Neural crest cell (in vitro differentiated cells): ENCODE measurements at regions not wholly inside any gene's neighbourhood (a gene's known extent, or its start where the extent isn't known, plus 50 kb on each side); places are given as distances from the start of the nearest gene placed in this dataset.

Experiments used
- DNase-seq: peaks from one replicate; pipeline ENCODE4 v3.0.0; 2021; ENCODE audit warnings: low read depth, mixed read lengths, low spot score
- H3K27ac Mint-ChIP-seq: one replicate; pipeline ENCODE4 v1.8.0; 2021; ENCODE audit warnings: mild to moderate bottlenecking, mixed read lengths; ENCODE audit not compliant: unreplicated experiment
- H3K27me3 Mint-ChIP-seq: 2 replicates; pipeline ENCODE4 v1.8.0; 2021; ENCODE audit warnings: low read depth, mild to moderate bottlenecking, mixed read lengths
- H3K36me3 Mint-ChIP-seq: 2 replicates; pipeline ENCODE4 v1.8.0; 2021; ENCODE audit warnings: low read depth, mild to moderate bottlenecking, mixed read lengths
- H3K4me1 Mint-ChIP-seq: 2 replicates; pipeline ENCODE4 v1.8.0; 2021; ENCODE audit warnings: mixed read lengths
- H3K4me3 Mint-ChIP-seq: one replicate; pipeline ENCODE4 v1.8.0; 2021; ENCODE audit warnings: mild to moderate bottlenecking, mixed read lengths
- H3K9me3 Mint-ChIP-seq: 2 replicates; pipeline ENCODE4 v1.8.0; 2021; ENCODE audit warnings: mixed read lengths
- TF ChIP-seq, protein P1 (sequence below): fragments of 200-600 bp; sonication (generic); conservative IDR thresholded peaks from 2 replicates; pipeline ENCODE4 v1.5.0; 2021; ENCODE audit warnings: antibody characterized with exemption, mild to moderate bottlenecking

DNA sequence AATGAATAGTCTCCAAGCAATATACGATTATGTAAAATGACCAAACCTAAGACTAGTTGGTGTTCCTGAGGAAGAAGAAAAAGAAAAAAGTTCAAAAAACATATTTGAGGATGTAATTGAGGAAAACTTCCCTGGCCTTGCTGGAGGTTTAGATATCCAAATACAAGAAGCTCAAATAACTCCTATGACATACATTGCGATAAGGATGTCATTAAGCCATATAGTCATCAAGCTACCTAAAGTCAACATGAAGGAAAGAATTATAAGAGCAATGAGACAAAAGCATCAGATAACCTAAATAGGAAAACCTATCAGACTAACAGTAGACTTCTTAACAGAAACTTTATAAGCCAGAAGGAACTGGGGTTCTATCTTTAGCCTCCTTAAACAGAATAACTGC is 231.1 kb downstream of the TUSC7 start:
- TF ChIP-seq, protein P1, sequence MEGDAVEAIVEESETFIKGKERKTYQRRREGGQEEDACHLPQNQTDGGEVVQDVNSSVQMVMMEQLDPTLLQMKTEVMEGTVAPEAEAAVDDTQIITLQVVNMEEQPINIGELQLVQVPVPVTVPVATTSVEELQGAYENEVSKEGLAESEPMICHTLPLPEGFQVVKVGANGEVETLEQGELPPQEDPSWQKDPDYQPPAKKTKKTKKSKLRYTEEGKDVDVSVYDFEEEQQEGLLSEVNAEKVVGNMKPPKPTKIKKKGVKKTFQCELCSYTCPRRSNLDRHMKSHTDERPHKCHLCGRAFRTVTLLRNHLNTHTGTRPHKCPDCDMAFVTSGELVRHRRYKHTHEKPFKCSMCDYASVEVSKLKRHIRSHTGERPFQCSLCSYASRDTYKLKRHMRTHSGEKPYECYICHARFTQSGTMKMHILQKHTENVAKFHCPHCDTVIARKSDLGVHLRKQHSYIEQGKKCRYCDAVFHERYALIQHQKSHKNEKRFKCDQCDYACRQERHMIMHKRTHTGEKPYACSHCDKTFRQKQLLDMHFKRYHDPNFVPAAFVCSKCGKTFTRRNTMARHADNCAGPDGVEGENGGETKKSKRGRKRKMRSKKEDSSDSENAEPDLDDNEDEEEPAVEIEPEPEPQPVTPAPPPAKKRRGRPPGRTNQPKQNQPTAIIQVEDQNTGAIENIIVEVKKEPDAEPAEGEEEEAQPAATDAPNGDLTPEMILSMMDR = no peak
- H3K36me3 Mint-ChIP-seq = no peaks in the 10 kb centered on the region
- H3K4me1 Mint-ChIP-seq = no peaks in the 10 kb centered on the region
- no peak for DNase-seq
- H3K27ac Mint-ChIP-seq = no peak overlapping the region
- no peak overlapping the region for H3K4me3 Mint-ChIP-seq
- H3K9me3 Mint-ChIP-seq = peaks cover 6% of the 10 kb centered on the region
- no peaks in the 10 kb centered on the region for H3K27me3 Mint-ChIP-seq

DNA sequence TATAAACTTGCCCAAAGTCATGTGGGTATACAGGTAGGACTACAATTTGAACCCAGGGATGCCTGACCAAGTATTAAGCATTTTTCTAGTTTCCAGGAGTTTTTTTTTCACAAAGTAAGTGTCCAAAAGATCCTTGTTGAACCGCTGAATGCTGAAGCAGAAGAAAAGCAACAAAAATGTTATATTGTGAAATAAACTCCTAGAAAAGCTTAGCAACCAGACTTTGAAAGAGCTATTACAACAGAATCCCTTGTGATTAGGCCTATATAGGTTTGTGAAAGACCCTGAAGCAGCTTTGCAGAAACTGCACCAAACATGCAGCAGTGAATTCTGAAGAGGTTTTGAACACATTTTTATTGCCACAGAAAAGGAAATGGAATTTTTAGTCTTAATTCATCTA is 236.8 kb downstream of the TUSC7 start:
- H3K36me3 Mint-ChIP-seq = no peaks in the 10 kb centered on the region
- H3K4me1 Mint-ChIP-seq = peaks cover 4% of the 10 kb centered on the region
- DNase-seq = no peak
- no peak overlapping the region for H3K27ac Mint-ChIP-seq
- no peaks in the 10 kb centered on the region for H3K27me3 Mint-ChIP-seq
- TF ChIP-seq, protein P1 = no peak
- no peak overlapping the region for H3K4me3 Mint-ChIP-seq
- H3K9me3 Mint-ChIP-seq = peaks cover 6% of the 10 kb centered on the region

DNA sequence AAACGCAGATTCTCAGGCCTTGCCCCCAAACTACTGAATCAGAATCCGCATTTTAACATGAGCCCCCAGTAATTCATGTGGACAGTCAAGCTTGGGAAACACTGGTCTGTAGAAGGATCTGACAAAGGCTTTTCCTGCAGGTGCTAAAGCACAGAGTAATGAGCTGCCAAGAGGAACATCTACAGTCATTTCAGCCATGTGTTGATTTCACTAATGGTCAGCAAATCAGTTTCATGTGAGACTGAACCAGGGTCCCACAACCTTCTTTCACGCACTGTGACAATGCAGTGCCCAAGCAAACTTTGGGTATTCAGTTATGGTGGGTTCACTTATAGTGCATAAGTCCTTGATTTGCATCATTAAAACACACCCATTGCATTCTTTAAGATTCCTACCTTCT is 237.6 kb downstream of the TUSC7 start:
- Mint-ChIP-seq H3K27me3 (no peaks in the 10 kb centered on the region), H3K9me3 (peaks cover 3% of the 10 kb centered on the region), H3K4me3 (no peak overlapping the region), H3K27ac (no peak overlapping the region), H3K36me3 (no peaks in the 10 kb centered on the region), H3K4me1 (peaks cover 4% of the 10 kb centered on the region)
- DNase-seq = no peak
- TF ChIP-seq, protein P1 = no peak

DNA sequence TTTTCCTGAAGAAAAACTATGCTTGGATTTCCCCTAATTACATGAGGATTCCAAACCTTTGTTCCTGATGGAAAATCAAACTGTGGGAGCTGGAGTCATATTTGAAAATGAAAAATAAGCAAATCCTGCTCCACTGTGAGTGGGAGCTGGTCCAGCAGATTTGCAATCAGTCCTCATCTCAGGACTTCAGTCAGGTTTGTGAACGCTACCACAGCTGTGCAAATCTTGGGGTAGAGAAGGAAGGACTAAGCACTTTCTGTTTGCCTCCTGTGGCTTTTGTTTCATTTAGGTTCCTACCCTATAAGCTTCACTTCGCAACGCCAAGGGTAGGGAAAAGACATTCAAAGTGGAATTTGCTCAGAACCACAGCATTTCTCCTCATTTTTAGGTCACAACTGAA is 238.2 kb downstream of the TUSC7 start:
- DNase-seq = no peak
- Mint-ChIP-seq H3K27me3 (no peaks in the 10 kb centered on the region), H3K27ac (no peak overlapping the region), H3K4me3 (no peak overlapping the region), H3K36me3 (no peaks in the 10 kb centered on the region), H3K4me1 (peaks cover 4% of the 10 kb centered on the region), H3K9me3 (peaks cover 3% of the 10 kb centered on the region)
- TF ChIP-seq, protein P1 = no peak

DNA sequence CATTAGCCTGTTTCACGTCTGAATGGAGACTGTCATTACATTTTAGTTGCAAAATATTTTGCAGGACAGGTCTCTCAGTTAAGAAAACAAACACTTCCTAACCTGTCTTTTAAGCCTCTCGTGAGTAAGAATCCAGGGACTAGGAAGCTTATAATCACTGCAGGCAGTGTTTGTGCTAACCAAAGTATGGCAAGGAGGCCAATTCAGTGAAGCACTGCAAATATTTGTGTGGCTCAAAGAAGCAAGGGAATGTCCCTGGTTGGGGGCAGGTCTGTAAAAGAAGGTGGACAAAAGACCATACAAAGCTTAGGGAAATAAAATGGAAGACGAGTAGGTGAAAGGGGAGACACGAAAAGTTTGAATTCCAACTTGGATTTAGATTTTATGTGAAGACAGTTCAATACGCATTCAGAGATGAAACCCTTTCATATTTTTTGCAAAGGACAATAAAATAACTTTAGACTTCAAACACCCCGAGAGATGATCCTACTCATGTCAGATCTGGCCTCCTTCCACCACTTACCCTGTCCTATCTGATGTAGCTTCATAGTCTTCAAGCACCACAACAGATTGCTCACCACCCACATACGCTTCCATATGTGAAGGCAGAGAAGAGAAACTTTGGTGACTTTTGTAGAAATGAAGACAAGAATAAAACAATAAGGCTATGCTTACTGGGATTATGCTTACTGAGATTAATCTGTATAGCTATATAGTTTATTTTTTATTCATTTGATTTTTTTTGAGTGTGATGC is 240.9 kb downstream of the TUSC7 start:
- no peaks in the 10 kb centered on the region for H3K27me3 Mint-ChIP-seq
- H3K4me3 Mint-ChIP-seq = no peak overlapping the region
- no peak for DNase-seq
- peaks cover 4% of the 10 kb centered on the region for H3K4me1 Mint-ChIP-seq
- TF ChIP-seq, protein P1 = no peak
- H3K36me3 Mint-ChIP-seq = no peaks in the 10 kb centered on the region
- H3K9me3 Mint-ChIP-seq = no peaks in the 10 kb centered on the region
- H3K27ac Mint-ChIP-seq = no peak overlapping the region
